ENCODE measurements at regions not wholly inside any gene's neighbourhood (a gene's known extent, or its start where the extent isn't known, plus 50 kb on each side); places are given as distances from the start of the nearest gene placed in this dataset.

- no peak for DNase-seq (ENCODE audit: low read depth)
- H3K36me3 ChIP-seq (ENCODE audit: control insufficient read depth, insufficient read depth, low read length) = no peaks in the 10 kb centered on the region
- no peak for TF ChIP-seq CTCF (IDR thresholded peaks at IDR 0.05; ENCODE audit: insufficient read depth, low read length, severe bottlenecking)
- no peak overlapping the region for H3K4me3 ChIP-seq (ENCODE audit: low read depth, low read length)
- FAIRE-seq = no peak
- no peaks in the 10 kb centered on the region for H3K27me3 ChIP-seq (ENCODE audit: control insufficient read depth, insufficient read depth, low read length)
Measured at GRCh38 chr5:154107010-154107409, 68.2 kb downstream of the MFAP3 start.

- TF ChIP-seq CTCF (IDR thresholded peaks at IDR 0.05; ENCODE audit: insufficient read depth, low read length, severe bottlenecking) = no peak
- no peak for DNase-seq (ENCODE audit: low read depth)
- Histone ChIP-seq H3K36me3 (ENCODE audit: control insufficient read depth, insufficient read depth, low read length) (no peaks in the 10 kb centered on the region), H3K4me3 (ENCODE audit: low read depth, low read length) (no peak overlapping the region), H3K27me3 (ENCODE audit: control insufficient read depth, insufficient read depth, low read length) (no peaks in the 10 kb centered on the region)
- FAIRE-seq = no peak
Measured at GRCh38 chr5:154107756-154108155, 69.0 kb downstream of the MFAP3 start.

- TF ChIP-seq CTCF (IDR thresholded peaks at IDR 0.05; ENCODE audit: insufficient read depth, low read length, severe bottlenecking) = no peak
- Histone ChIP-seq H3K4me3 (ENCODE audit: low read depth, low read length) (no peak overlapping the region), H3K27me3 (ENCODE audit: control insufficient read depth, insufficient read depth, low read length) (no peaks in the 10 kb centered on the region), H3K36me3 (ENCODE audit: control insufficient read depth, insufficient read depth, low read length) (no peaks in the 10 kb centered on the region)
- FAIRE-seq = no peak
- no peak for DNase-seq (ENCODE audit: low read depth)
Measured at GRCh38 chr5:154109416-154110106, 70.8 kb downstream of the MFAP3 start.

GRCh38 chr5:154110107-154110453 lies 71.3 kb downstream of the MFAP3 start:
- no peak for TF ChIP-seq CTCF (IDR thresholded peaks at IDR 0.05; ENCODE audit: insufficient read depth, low read length, severe bottlenecking)
- H3K36me3 ChIP-seq (ENCODE audit: control insufficient read depth, insufficient read depth, low read length) = no peaks in the 10 kb centered on the region
- no peaks in the 10 kb centered on the region for H3K27me3 ChIP-seq (ENCODE audit: control insufficient read depth, insufficient read depth, low read length)
- DNase-seq (ENCODE audit: low read depth) (no peak), FAIRE-seq (no peak)
- H3K4me3 ChIP-seq (ENCODE audit: low read depth, low read length) = no peak overlapping the region

- no peaks in the 10 kb centered on the region for H3K36me3 ChIP-seq (ENCODE audit: control insufficient read depth, insufficient read depth, low read length)
- no peak for TF ChIP-seq CTCF (IDR thresholded peaks at IDR 0.05; ENCODE audit: insufficient read depth, low read length, severe bottlenecking)
- FAIRE-seq (no peak), DNase-seq (ENCODE audit: low read depth) (peak; percentile 30)
- H3K4me3 ChIP-seq (ENCODE audit: low read depth, low read length) = no peak overlapping the region
- H3K27me3 ChIP-seq (ENCODE audit: control insufficient read depth, insufficient read depth, low read length) = no peaks in the 10 kb centered on the region
Measured at GRCh38 chr5:154110716-154111115, 71.9 kb downstream of the MFAP3 start.

GRCh38 chr5:154111214-154111613 lies 72.4 kb downstream of the MFAP3 start:
- no peaks in the 10 kb centered on the region for H3K36me3 ChIP-seq (ENCODE audit: control insufficient read depth, insufficient read depth, low read length)
- FAIRE-seq = no peak

More at GRCh38 chr5:154111214-154111613, 72.4 kb downstream of the MFAP3 start:
- Histone ChIP-seq H3K4me3 (ENCODE audit: low read depth, low read length) (no peak overlapping the region), H3K27me3 (ENCODE audit: control insufficient read depth, insufficient read depth, low read length) (no peaks in the 10 kb centered on the region)
- no peak for DNase-seq (ENCODE audit: low read depth)
- TF ChIP-seq CTCF (IDR thresholded peaks at IDR 0.05; ENCODE audit: insufficient read depth, low read length, severe bottlenecking) = no peak

All from bronchial epithelial cell (primary cell).